GM21786 (cell line): ENCODE measurements at regions not wholly inside any gene's neighbourhood (a gene's known extent, or its start where the extent isn't known, plus 50 kb on each side); places are given as distances from the start of the nearest gene placed in this dataset.
"Not testable (repeated sequence)": the region's sequence is repeated elsewhere in the genome, so short reads cannot be mapped to it uniquely, and the experiment has no call there.

Experiments used
- ATAC-seq: cut with Tn5 transposase; IDR thresholded peaks from one replicate; pipeline ENCODE4 v1.9.1; 2021; ENCODE audit not compliant: unreplicated experiment

DNA sequence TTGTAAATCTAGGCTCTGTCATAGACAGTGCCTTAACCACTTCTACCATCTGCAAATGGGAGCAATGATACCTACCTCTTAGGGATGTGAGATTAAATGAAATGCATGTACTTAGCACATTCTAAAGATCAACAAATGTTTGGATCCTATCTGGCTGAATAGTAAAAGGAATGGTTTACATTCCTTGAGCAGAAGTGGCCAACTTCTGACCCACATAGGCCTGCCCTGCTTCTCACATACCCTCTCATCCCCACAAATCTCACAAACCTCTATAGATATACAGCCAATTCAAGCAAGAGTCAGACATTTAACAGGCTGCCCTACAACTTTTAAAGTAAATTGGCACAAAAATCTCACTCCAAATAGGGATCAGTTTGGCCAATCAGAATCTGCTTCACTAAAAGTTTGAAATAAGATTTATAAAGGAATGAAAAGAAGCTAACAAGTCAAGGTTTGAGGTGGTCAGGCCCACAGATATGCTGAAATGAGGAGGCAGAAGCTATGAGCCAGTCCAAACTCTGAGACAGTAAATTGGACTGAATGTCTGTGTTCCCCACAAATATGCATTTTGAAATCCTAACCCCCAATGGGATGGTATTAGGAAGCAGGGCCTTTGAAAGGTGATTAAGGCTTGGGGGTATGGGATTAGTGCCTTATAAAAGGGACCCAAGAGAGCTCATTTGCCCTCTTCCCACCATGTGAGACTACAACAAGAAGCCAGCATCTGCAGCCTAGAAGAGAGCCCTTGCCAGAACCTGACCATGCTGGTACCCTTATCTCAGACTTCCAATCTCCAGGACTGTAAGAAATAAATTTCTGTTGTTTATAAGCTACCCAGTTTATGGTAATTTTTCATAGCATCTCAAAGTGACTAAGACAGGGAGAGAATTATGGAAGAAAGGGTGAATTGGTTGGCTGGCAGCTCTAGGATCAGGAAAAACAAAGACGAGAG is 227.8 kb upstream of the RBMS1 start:
- no peak for ATAC-seq

DNA sequence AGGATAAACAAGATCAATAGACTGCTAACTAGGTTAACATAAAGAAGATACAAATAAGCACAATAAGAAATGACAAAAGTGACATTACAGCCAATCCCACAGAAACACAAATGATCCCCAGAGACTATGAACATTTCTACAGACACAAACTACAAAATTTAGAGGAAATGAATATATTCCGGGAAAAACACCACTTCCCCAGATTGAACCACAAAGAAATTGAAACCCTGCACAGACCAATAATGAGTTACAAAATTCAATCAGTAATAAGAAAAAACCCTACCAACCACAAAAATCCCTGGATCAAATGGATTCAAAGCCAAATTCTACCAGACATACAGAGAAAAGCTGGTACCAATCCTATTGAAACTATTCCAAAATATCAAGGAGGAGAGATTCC is 232.4 kb upstream of the RBMS1 start:
- ATAC-seq: no peak

DNA sequence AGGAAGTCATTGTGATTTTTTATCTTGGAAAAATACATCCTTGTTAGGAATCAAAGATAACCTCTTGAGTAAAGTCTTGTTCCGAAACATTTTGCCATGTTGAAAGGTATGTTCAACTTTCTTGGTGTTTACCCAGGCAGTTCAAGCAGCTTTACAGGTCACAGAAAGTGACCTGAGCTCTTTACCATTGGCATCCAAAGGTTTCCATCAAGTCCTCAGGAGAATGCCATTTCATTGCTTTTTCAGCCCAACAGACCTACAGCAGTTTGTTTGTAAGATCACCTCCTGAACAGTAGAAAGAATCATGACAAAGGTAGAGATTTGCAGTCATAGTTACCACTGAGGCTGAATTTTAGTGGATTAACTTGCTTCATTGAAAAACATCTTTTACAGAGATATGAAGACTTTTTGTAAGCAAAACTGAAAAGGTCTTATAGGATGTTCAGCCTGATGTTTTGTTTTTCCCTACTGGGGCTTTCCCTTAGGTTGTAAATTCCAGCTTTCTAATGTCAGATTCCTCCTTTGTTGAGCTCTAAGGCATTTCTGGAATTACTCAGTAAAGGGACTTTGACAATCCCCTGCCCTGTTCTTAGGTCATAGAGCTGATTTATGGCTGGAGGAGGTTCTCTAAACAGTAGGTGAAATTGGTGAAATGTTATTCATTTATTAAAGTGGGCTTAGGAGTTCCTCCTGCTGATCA is 236.8 kb upstream of the RBMS1 start:
- ATAC-seq: no peak

DNA sequence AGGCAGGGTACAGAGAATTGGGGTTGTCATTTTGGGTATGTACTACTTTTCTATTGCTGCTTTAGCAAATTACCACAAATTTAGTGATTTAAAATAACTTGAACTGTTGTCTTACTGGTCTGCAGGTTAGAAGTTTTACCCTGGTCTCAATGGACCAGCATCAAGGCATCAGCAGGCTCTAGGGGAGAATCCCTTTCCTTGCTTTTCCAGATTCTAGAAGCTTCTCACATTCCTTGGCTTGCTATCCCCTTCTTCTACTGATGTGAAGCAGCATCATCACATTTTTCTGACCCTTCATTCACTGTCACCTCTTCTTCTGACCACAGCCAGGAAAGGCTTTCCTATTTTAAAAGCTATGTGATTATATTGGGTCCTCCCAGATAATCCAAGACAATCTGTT is 237.8 kb upstream of the RBMS1 start:
- no peak for ATAC-seq

DNA sequence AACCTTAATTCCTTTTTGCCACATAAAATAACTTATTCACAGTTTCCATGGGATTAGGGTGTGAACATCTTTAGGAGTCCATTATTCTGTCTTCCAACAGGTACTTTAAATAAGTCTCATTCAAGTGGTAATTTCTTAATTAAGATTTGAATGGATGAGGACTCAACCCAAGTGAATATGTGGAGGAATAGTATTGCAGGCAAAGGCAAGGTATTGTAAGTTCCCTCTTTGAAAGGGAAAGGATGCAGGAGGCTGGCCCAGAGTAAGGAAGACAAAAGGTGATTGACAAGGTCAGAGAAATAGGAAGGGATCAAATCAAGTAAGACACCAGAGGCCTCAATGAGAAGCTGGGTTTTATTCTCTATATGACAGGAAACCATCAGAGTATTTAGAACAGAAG is 238.2 kb upstream of the RBMS1 start:
- ATAC-seq: no peak

DNA sequence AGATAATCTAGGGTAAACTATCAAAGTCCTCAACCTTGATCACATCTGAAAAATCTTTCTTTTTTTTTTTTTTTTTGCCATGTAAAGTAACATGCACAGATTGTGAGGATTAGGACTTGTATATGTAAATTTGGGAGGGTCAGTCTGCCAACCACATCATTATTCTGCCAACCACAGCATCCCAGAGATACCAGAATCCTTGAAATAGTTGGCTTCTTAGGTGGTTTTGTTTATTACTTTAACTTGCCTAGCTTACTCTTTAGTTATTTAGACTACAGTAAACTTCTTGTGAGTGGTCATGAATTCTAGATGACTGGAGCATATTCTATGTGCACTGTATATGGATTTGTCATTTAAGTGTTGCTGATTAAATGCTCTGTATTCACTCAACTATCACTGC is 242.1 kb upstream of the RBMS1 start:
- ATAC-seq: no peak

DNA sequence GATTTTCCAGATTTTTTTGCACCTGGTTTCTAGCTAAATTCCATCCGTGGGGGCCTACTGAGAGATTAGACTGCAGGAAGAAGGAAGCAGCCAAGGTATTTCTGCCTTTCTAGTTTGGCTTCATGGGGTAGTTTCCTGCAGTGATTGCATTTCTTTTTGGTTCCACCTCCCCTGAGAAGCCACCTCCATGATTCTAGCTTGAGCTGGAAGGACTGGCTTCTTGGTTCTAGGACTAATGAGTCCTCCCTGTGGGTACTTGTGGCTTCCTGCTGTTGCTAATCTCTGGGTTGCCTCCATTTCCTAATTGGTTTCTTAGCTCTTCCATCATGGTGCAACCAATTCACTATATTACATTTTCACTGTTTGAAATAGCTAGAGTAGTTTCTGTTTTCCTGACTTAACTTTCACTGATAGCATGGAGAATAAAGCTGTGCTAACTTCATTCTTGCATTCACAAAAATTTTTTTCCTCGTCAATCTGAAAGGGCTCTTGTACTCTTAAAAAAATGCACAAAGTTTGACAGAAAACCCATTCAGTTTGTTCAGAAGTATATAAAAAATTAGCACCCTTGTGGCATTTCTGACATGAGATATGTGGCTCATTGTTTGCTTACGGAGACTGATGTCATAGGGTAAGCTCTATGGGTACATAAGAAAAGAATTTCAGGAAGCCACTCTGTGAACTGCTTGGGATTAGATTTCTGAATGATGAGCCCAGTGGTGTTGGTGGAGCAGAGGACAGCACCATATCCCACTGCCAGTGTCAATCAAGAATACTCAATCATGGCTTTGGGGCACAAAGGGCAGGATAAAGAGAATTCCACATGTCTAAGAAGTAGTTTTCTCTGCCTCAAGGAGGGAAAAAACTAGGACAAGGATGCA is 242.8 kb upstream of the RBMS1 start:
- ATAC-seq: no peak

DNA sequence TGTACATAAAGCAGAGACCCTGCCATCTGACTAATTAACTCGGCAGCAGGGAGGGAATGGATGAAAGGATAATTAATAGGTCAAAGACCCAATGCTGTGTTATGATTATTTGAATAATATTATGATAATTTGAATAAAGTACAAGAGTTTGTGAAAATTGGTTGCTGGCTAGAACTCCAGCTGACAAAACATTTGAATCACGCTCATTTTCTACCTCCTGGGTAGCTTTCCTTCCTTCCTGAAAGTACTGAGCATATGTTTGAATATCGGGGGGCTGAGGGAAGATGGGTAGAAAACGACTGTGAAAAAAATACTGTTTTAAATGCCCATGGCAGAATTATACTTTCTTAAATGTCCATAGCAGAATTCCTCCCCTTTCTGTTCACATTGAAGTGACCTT is 243.6 kb upstream of the RBMS1 start:
- ATAC-seq: no peak

DNA sequence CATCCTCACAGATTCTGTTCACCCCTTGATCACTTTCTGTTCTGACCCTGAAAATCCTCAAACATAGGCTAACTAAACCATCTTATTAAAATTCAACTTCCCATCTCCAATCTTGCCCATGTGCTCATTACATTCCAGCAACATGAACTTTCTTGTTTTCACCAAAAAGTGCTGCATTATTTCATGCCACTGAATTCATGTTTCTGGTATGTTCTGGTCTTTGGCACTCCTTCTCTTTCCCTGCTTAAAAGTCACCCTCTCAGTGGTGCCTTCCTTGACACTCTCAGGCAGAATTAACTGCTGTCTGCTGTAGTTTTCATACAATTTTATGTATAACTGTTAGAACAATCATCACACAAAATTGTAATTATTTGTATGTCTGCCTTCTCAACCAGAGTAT is 247.7 kb upstream of the RBMS1 start:
- ATAC-seq: no peak

DNA sequence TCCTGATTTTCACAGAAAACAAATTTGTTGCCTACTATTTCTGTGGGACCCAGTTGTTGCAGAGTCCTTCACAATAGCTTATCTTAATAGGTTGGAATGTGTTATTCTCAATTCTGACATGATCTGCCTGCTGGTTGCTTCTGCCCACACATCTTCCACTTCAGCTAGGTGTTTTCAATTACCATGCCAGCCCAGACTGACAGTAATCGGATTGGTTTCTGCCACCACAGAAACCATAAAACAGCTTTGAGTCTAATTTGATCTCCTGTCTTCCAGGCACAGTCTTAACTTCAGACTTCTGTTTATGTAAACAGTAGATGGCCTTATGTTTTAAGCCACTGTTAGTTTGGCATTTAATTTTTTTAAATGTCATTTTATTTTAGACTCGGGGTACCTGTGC is 248.2 kb upstream of the RBMS1 start:
- ATAC-seq: no peak

DNA sequence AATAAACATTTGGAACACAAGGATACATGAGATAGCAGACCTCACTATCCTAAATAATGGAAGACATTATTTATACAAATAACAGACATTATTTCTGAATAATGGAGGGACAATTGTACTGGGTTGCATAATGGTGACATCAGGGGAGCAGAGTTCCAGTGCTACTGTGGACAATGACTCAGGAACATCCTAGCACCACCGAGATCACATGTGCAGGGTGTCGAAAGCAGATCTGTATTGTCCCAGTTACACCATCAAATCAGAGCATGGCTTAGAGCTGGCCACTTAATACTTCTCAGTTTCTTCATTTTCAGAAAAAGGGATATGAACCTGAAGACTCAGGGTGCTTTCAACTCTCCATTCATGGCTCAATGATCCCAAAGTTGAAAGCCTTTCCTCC is 249.1 kb upstream of the RBMS1 start:
- ATAC-seq: no peak

DNA sequence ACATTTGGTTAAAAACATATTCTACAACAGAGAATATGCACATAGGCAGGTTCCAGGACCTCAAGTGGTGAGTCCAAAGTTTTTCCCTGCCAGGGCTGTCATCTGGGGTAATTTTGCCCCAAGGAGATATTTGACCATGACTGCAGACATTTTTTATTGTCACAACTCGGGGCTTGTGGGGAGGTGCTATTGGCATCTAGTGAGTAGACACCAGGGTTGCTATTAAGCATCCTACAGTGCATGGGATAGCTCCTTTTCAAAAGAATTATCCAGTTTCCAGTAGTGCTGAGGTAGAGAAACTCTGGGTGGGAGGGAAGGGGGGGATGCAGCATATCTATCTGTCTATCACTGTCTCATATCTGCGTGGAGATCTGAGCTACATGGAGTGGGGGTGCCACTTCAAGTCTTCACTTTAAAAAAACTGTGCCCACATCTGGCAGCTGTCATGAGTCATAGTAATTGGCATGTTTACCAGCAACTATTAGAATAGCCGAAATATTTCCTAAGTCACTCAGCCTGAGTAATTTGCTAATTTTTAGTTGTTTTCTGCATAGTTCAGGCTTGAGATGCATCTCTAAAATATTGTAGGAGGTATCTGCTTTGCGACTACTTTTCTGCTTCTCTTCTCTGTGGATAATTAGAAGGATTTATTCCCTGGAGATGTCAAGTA is 254.0 kb upstream of the RBMS1 start:
- ATAC-seq: no peak

DNA sequence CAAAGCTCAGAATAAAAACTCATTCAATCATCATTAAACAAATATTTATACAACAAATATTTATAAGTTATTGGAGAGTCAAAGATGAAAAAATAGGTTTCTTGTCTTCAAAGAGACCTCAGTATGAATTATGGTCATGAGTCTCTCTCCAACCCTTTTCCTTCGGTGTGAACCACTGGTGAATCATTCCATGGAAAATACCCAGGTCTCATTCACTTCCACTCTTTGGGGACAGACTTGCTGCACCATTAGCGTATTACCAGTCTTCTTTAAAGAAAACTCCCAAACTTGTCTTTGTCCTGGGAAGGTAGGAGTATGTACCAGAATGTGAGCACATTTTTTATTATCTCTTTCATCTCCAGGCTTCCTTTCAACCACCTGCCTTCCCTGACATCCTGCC is 257.4 kb upstream of the RBMS1 start:
- no peak for ATAC-seq

DNA sequence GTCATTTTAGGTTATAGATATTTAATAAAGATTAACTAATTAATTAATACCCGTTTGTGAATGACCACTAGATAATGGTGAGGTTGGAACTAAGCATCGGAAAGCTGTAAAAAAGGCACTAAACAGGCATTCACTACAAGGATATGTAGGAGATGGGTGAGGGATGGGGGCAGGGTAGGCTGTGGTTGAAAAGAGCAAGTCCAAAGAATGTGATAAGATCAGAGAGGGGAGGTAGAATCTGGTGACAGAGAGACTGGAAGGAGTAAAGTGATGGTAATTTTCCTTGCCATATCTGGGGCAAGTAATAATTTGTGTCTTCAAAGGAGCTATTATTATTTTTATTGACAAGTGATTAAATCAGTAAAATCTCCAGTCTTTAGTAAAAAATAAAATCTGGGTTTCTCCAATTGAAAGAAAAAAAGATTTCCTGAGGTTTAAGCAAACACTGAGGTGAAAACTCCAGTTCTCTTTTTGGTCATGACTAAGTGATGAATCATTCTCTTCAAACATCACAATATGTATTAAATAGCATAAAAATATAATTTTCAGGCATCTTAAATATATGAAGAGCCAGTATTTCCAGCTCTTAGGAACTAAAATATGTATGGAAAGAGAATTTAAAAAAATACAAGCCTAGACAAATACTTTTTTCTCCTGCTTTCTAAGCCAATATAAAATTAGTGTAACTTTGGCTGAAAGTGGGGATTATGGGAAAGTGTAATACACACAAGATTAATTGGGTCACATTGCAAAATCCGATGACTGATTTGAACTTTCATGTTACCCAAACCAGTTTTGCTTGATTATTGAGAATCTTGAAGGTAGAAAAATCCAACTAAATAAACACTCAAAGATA is 259.1 kb upstream of the RBMS1 start:
- no peak for ATAC-seq

DNA sequence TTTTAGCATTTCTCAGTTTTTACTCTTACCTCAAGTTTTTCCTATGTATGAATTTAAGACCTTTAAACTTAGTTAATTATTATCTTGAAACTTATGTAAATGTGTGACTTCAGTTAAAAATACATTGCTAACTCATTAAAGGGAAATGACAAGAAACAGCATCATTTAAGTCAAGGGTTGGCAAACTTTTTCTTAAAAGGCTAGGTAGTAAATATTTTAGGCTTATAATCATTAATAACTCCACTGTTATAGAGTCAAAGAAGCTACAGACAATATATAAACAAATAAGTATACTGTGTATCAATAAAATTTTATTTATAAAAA is 259.7 kb upstream of the RBMS1 start:
- no peak for ATAC-seq

DNA sequence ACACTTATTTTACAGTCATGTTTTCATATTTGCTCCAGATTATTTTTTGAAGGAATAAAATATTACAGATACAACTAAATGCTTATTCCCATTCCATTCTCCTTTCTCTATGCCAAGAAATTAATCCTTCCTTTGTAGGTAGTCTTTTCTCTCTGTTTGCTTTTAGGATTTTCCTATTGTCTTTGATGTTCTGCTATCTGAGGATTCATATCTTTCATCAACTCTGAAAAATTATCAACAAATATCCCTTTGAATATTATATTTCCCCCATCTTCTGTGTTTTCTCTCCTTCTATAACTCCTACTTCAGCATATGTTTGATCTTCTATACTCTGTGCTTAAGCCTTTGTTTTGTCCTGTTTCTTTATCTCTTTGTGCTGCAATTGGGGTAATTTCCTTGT is 260.4 kb upstream of the RBMS1 start:
- ATAC-seq: no peak

DNA sequence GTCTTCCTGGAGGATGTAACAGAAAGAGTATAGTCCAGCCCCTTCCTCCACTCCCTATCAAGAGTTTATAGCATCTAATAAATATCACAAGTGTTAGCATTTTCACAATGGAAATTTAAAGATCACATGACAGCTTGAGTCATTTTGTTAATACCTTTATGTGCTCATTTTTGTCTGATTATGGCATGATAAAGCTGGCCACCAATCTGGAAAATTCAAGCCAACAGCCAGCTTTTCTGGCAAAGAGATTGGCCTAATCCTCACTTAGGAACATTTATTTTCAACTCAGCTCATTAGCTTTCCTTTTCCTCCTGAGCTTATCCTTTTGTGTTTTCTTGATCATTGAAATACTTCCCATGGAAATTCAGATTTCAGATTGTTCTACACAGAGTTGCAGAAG is 262.9 kb upstream of the RBMS1 start:
- ATAC-seq: no peak

DNA sequence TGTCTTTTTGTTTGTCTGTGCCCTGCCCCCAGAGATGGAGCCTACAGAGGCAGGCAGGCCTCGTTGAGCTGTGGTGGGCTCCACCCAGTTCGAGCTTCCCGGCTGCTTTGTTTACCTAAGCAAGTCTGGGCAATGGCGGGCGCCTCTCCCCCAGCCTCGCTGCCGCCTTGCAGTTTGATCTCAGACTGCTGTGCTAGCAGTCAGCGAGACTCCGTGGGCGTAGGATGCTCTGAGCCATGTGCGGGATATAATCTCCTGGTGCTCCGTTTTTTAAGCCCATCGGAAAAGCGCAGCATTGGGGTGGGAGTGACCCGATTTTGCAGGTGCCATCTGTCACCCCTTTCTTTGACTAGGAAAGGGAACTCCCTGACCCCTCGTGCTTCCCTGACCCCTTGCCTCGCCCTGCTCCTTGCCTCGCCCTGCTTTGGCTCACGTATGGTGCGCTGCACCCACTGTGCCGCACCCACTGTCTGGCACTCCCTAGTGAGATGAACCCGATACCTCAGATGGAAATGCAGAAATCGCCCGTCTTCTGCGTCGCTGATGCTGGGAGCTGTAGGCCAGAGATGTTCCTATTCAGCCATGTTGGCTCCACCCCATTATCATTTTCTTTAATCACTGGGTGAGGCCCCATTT is 269.0 kb upstream of the RBMS1 start:
- ATAC-seq: not testable (repeated sequence)

DNA sequence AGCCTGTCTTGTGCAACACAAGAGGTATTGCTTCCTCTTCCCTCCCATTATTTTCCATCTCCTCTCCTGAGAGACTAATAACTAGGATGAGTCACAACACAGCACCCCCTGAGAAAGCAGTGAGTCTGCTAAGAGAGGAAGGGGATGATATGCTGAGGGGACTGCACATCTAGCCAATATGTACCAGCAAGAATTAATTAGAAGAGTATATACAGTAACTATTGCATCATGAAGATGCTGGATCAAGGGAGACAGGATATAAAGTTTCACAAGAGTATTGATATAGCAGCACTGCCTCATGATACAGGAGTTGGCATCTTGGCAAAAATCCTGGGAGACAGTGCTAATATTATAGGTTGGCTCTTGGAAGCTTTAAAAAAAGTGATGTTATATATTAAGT is 289.9 kb upstream of the RBMS1 start:
- no peak for ATAC-seq

DNA sequence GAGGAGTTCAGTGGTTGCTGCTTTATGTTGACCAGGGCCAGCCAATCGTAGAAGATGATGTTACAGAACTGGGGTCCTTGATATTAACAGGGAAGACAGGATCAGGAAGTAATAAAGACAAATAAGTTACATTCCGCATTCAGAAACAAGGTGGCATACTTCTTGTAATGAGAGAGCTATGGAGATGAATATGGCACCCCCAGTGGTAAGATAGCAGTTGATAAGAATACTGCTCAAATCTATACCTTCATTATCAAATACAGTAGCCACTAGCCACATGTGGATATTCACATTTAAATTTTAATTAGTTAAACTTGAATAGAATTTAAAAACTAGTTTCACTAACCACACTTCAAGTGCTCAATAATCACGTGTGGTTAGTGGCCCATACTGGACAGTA is 290.4 kb upstream of the RBMS1 start:
- ATAC-seq: no peak
